Vagina (tissue), 2 donors: ENCODE measurements at regions not wholly inside any gene's neighbourhood (a gene's known extent, or its start where the extent isn't known, plus 50 kb on each side); places are given as distances from the start of the nearest gene placed in this dataset.

Experiments
- POLR2AphosphoS5 ChIP-seq, 2 donors: sonication (generic); formaldehyde crosslinking; IDR thresholded peaks; one replicate each; pipeline ENCODE4 v1.9.0; 2017; ENCODE audit warnings: antibody characterized with exemption in 2 of 2, mild to moderate bottlenecking in 2 of 2, low read depth in 1 of 2; ENCODE audit not compliant: insufficient read depth in 1 of 2
- TF ChIP-seq, protein P1 (sequence below), 3 experiments: fragments of 450-650 bp in 2 of 3; fragments of 200-600 bp in 1 of 3; sonication (generic) in 1 of 3; IDR thresholded peaks; one replicate each; pipeline ENCODE4 v1.5.1; 2017 to 2019; ENCODE audit warnings: antibody characterized with exemption in 3 of 3, mild to moderate bottlenecking in 2 of 3, moderate library complexity in 2 of 3

DNA sequence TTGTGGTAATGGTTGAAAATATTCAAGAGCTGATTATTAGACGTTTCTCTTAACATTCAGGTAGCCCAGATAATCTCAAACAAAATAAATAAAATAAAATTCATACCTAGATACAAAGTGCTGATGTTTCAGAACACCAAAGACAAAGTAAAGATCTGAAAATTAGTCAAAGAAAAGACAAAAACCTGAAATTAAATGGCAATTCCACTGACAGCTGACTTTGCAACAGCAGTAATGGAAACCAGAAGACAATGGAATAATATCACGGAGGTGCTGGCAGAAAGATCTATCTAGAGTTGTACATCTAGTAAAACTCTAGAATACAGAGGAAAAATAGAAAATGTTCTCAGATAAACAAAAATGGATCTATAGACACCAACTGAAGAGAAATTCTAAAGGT is 58.0 kb upstream of the IKZF1 start:
- TF ChIP-seq, protein P1, sequence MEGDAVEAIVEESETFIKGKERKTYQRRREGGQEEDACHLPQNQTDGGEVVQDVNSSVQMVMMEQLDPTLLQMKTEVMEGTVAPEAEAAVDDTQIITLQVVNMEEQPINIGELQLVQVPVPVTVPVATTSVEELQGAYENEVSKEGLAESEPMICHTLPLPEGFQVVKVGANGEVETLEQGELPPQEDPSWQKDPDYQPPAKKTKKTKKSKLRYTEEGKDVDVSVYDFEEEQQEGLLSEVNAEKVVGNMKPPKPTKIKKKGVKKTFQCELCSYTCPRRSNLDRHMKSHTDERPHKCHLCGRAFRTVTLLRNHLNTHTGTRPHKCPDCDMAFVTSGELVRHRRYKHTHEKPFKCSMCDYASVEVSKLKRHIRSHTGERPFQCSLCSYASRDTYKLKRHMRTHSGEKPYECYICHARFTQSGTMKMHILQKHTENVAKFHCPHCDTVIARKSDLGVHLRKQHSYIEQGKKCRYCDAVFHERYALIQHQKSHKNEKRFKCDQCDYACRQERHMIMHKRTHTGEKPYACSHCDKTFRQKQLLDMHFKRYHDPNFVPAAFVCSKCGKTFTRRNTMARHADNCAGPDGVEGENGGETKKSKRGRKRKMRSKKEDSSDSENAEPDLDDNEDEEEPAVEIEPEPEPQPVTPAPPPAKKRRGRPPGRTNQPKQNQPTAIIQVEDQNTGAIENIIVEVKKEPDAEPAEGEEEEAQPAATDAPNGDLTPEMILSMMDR (IDR thresholded peaks at IDR 0.05), result no peak
- no peak for TF ChIP-seq POLR2AphosphoS5 (IDR thresholded peaks at IDR 0.05; ENCODE audit: insufficient read depth in 1 of 2, low read depth in 1 of 2)
